ENCODE measurements at regions not wholly inside any gene's neighbourhood (a gene's known extent, or its start where the extent isn't known, plus 50 kb on each side); places are given as distances from the start of the nearest gene placed in this dataset.

DNA sequence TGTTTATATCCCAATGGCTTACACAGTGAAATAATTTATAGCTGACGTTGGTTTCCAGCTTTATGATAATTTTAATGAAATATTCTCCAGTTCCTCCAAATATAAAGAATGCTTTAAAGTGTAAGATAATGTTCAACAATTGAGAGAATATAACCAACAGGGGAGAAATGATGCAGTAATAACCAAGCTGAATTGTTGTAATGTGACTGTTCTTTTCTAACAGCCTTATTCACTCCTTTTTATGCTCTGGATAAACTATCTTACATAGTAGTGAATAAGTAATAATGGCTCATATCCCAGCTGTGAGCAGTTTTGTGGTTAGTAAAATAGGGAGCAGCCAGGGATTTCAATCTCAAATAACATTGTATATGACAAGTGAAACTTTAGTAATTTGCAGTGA is 2348.7 kb upstream of the ACO1 start (continued):
- TF ChIP-seq LARP7 (IDR thresholded peaks at IDR 0.05) (no peak), BHLHE40 (IDR thresholded peaks at IDR 0.05; ENCODE audit: borderline replicate concordance in 1 of 2, low read depth in 2 of 2, low read length in 1 of 2) (no peak)

- ChIA-PET SMC1A (ENCODE audit: uncharacterized antibody, unreplicated experiment) (no interaction called here), RAD21 (ENCODE audit: unreplicated experiment) (no interaction called here), CTCF (no interaction called here), POLR2A (no interaction called here)
- H3K27me3 ChIP-seq (replicated peaks in 1 of 2; ENCODE audit: control insufficient read depth in 2 of 2, insufficient read depth in 2 of 2, low read length in 1 of 2): no peaks in the 10 kb centered on the region
- H3K36me3 ChIP-seq (ENCODE audit: control insufficient read depth in 2 of 2, insufficient read depth in 2 of 2, low read length in 1 of 2): no peaks in the 10 kb centered on the region
- H2AFZ ChIP-seq (ENCODE audit: control insufficient read depth, low read depth, low read length): no peak overlapping the region
- H3K4me2 ChIP-seq (ENCODE audit: control insufficient read depth, insufficient read depth): no peak overlapping the region
- DNase-seq (ENCODE audit: low read depth, low spot score) (no peak), FAIRE-seq (no peak), ATAC-seq (no peak)
- no peaks in the 10 kb centered on the region for H3K79me2 ChIP-seq (ENCODE audit: control insufficient read depth, insufficient read depth, low read length)
- H3K4me3 ChIP-seq: no peak overlapping the region
- no peaks in the 10 kb centered on the region for H4K20me1 ChIP-seq (ENCODE audit: control insufficient read depth, insufficient read depth)
- in situ Hi-C loops (cut with MboI): no loop called here
- no TSS peak for BruUV-seq (replicated peaks)
- H3K27ac ChIP-seq (ENCODE audit: control insufficient read depth, insufficient read depth): no peak overlapping the region
- TF ChIP-seq, protein P1, sequence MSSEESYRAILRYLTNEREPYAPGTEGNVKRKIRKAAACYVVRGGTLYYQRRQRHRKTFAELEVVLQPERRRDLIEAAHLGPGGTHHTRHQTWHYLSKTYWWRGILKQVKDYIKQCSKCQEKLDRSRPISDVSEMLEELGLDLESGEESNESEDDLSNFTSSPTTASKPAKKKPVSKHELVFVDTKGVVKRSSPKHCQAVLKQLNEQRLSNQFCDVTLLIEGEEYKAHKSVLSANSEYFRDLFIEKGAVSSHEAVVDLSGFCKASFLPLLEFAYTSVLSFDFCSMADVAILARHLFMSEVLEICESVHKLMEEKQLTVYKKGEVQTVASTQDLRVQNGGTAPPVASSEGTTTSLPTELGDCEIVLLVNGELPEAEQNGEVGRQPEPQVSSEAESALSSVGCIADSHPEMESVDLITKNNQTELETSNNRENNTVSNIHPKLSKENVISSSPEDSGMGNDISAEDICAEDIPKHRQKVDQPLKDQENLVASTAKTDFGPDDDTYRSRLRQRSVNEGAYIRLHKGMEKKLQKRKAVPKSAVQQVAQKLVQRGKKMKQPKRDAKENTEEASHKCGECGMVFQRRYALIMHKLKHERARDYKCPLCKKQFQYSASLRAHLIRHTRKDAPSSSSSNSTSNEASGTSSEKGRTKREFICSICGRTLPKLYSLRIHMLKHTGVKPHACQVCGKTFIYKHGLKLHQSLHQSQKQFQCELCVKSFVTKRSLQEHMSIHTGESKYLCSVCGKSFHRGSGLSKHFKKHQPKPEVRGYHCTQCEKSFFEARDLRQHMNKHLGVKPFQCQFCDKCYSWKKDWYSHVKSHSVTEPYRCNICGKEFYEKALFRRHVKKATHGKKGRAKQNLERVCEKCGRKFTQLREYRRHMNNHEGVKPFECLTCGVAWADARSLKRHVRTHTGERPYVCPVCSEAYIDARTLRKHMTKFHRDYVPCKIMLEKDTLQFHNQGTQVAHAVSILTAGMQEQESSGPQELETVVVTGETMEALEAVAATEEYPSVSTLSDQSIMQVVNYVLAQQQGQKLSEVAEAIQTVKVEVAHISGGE (CRISPR knock-in tag; IDR thresholded peaks at IDR 0.05): no peak
- TF ChIP-seq BHLHE40 (IDR thresholded peaks at IDR 0.05; ENCODE audit: borderline replicate concordance in 1 of 2, low read depth in 2 of 2, low read length in 1 of 2) (no peak), HDGF (IDR thresholded peaks at IDR 0.05) (no peak), RFX5 (IDR thresholded peaks at IDR 0.05; ENCODE audit: low read depth, low read length) (no peak), FOS (IDR thresholded peaks at IDR 0.05; ENCODE audit: borderline replicate concordance, extremely low read depth, insufficient read length) (no peak), BACH1 (IDR thresholded peaks at IDR 0.05; ENCODE audit: borderline replicate concordance) (no peak), RB1 (IDR thresholded peaks at IDR 0.05; ENCODE audit: borderline replicate concordance) (no peak), MYC (IDR thresholded peaks at IDR 0.05; ENCODE audit: insufficient read depth, insufficient read length, insufficient replicate concordance, low read length, severe bottlenecking) (no peak), POLR2AphosphoS5 (IDR thresholded peaks at IDR 0.05; ENCODE audit: low read length) (no peak)
- TF ChIP-seq, protein P2, sequence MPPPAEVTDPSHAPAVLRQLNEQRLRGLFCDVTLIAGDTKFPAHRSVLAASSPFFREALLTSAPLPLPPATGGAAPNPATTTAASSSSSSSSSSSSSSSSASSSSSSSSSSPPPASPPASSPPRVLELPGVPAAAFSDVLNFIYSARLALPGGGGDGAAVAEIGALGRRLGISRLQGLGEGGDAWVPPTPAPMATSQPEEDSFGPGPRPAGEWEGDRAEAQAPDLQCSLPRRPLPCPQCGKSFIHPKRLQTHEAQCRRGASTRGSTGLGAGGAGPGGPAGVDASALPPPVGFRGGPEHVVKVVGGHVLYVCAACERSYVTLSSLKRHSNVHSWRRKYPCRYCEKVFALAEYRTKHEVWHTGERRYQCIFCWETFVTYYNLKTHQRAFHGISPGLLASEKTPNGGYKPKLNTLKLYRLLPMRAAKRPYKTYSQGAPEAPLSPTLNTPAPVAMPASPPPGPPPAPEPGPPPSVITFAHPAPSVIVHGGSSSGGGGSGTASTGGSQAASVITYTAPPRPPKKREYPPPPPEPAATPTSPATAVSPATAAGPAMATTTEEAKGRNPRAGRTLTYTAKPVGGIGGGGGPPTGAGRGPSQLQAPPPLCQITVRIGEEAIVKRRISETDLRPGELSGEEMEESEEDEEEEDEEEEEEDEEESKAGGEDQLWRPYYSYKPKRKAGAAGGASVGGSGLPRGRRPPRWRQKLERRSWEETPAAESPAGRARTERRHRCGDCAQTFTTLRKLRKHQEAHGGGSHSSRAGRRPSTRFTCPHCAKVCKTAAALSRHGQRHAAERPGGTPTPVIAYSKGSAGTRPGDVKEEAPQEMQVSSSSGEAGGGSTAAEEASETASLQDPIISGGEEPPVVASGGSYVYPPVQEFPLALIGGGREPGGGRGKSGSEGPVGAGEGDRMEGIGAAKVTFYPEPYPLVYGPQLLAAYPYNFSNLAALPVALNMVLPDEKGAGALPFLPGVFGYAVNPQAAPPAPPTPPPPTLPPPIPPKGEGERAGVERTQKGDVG (CRISPR knock-in tag; IDR thresholded peaks at IDR 0.05): no peak
- TF ChIP-seq, protein P3, sequence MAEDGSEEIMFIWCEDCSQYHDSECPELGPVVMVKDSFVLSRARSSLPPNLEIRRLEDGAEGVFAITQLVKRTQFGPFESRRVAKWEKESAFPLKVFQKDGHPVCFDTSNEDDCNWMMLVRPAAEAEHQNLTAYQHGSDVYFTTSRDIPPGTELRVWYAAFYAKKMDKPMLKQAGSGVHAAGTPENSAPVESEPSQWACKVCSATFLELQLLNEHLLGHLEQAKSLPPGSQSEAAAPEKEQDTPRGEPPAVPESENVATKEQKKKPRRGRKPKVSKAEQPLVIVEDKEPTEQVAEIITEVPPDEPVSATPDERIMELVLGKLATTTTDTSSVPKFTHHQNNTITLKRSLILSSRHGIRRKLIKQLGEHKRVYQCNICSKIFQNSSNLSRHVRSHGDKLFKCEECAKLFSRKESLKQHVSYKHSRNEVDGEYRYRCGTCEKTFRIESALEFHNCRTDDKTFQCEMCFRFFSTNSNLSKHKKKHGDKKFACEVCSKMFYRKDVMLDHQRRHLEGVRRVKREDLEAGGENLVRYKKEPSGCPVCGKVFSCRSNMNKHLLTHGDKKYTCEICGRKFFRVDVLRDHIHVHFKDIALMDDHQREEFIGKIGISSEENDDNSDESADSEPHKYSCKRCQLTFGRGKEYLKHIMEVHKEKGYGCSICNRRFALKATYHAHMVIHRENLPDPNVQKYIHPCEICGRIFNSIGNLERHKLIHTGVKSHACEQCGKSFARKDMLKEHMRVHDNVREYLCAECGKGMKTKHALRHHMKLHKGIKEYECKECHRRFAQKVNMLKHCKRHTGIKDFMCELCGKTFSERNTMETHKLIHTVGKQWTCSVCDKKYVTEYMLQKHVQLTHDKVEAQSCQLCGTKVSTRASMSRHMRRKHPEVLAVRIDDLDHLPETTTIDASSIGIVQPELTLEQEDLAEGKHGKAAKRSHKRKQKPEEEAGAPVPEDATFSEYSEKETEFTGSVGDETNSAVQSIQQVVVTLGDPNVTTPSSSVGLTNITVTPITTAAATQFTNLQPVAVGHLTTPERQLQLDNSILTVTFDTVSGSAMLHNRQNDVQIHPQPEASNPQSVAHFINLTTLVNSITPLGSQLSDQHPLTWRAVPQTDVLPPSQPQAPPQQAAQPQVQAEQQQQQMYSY (CRISPR knock-in tag; IDR thresholded peaks at IDR 0.05): no peak
- intact Hi-C loops (cut with micrococcal nuclease; ENCODE audit: unreplicated experiment): no loop called here
- H3K4me1 ChIP-seq (ENCODE audit: control insufficient read depth, insufficient read depth, low read length): no peaks in the 10 kb centered on the region
- no peaks in the 10 kb centered on the region for H3K9me3 ChIP-seq (replicated peaks; ENCODE audit: control insufficient read depth, insufficient read depth, low read length)
- H3K9ac ChIP-seq (ENCODE audit: control insufficient read depth, insufficient read depth, low read length): no peak overlapping the region
- 0% methylated on average over 1 of the region's 1 CpG for WGBS (ENCODE audit: insufficient coverage, insufficient replicate concordance, low lambda C conversion rate, missing lambda C conversion rate)
These were observed 2347.9 kb upstream of the ACO1 start for GRCh38 chr9:30036558-30036957.
